Neural crest cell (in vitro differentiated cells): ENCODE measurements at regions not wholly inside any gene's neighbourhood (a gene's known extent, or its start where the extent isn't known, plus 50 kb on each side); places are given as distances from the start of the nearest gene placed in this dataset.
"Not testable (repeated sequence)": the region's sequence is repeated elsewhere in the genome, so short reads cannot be mapped to it uniquely, and the experiment has no call there.

Experiments used
- DNase-seq: peaks from one replicate; pipeline ENCODE4 v3.0.0; 2021; ENCODE audit warnings: low read depth, mixed read lengths, low spot score
- H3K27ac Mint-ChIP-seq: one replicate; pipeline ENCODE4 v1.8.0; 2021; ENCODE audit warnings: mild to moderate bottlenecking, mixed read lengths; ENCODE audit not compliant: unreplicated experiment
- H3K27me3 Mint-ChIP-seq: 2 replicates; pipeline ENCODE4 v1.8.0; 2021; ENCODE audit warnings: low read depth, mild to moderate bottlenecking, mixed read lengths
- H3K36me3 Mint-ChIP-seq: 2 replicates; pipeline ENCODE4 v1.8.0; 2021; ENCODE audit warnings: low read depth, mild to moderate bottlenecking, mixed read lengths
- H3K4me1 Mint-ChIP-seq: 2 replicates; pipeline ENCODE4 v1.8.0; 2021; ENCODE audit warnings: mixed read lengths
- H3K4me3 Mint-ChIP-seq: one replicate; pipeline ENCODE4 v1.8.0; 2021; ENCODE audit warnings: mild to moderate bottlenecking, mixed read lengths
- H3K9me3 Mint-ChIP-seq: 2 replicates; pipeline ENCODE4 v1.8.0; 2021; ENCODE audit warnings: mixed read lengths
- CTCF ChIP-seq: fragments of 200-600 bp; sonication (generic); conservative IDR thresholded peaks from 2 replicates; pipeline ENCODE4 v1.5.0; 2021; ENCODE audit warnings: antibody characterized with exemption, mild to moderate bottlenecking

- H3K4me1 Mint-ChIP-seq: no peaks in the 10 kb centered on the region
- peaks cover 24% of the 10 kb centered on the region for H3K36me3 Mint-ChIP-seq
- no peak overlapping the region for H3K4me3 Mint-ChIP-seq
- TF ChIP-seq CTCF: no peak
- no peak overlapping the region for H3K27ac Mint-ChIP-seq
- peaks cover 13% of the 10 kb centered on the region for H3K9me3 Mint-ChIP-seq
- no peak for DNase-seq
- H3K27me3 Mint-ChIP-seq: no peaks in the 10 kb centered on the region
These were observed 161.7 kb downstream of the SMARCA1 start for GRCh38 chrX:129361576-129361975.

- Mint-ChIP-seq H3K4me3 (no peak overlapping the region), H3K9me3 (peaks cover 16% of the 10 kb centered on the region), H3K4me1 (no peaks in the 10 kb centered on the region), H3K36me3 (peaks cover 27% of the 10 kb centered on the region), H3K27me3 (no peaks in the 10 kb centered on the region), H3K27ac (no peak overlapping the region)
- DNase-seq: peak; percentile 52
- TF ChIP-seq CTCF: peak; percentile 74
These were observed 163.1 kb downstream of the SMARCA1 start for GRCh38 chrX:129360175-129360574.

- DNase-seq: no peak
- Mint-ChIP-seq H3K27ac (no peak overlapping the region), H3K27me3 (no peaks in the 10 kb centered on the region), H3K4me3 (no peak overlapping the region), H3K4me1 (no peaks in the 10 kb centered on the region), H3K9me3 (peaks cover 15% of the 10 kb centered on the region), H3K36me3 (peaks cover 30% of the 10 kb centered on the region)
- no peak for TF ChIP-seq CTCF
These were observed 164.0 kb downstream of the SMARCA1 start for GRCh38 chrX:129359269-129359668.

- H3K9me3 Mint-ChIP-seq: peaks cover 18% of the 10 kb centered on the region
- not testable (repeated sequence) for DNase-seq, H3K27ac Mint-ChIP-seq, H3K27me3 Mint-ChIP-seq, H3K4me3 Mint-ChIP-seq, H3K4me1 Mint-ChIP-seq
- H3K36me3 Mint-ChIP-seq: peaks cover 40% of the 10 kb centered on the region
These were observed 165.9 kb downstream of the SMARCA1 start for GRCh38 chrX:129357428-129357827.

GRCh38 chrX:129347291-129347690 lies 176.0 kb downstream of the SMARCA1 start:
- H3K4me1 Mint-ChIP-seq: no peaks in the 10 kb centered on the region
- DNase-seq: no peak
- H3K9me3 Mint-ChIP-seq: peaks cover 12% of the 10 kb centered on the region
- no peak overlapping the region for H3K4me3 Mint-ChIP-seq
- H3K27ac Mint-ChIP-seq: no peak overlapping the region
- TF ChIP-seq CTCF: peak; percentile 41
- H3K27me3 Mint-ChIP-seq: no peaks in the 10 kb centered on the region
- peaks cover 40% of the 10 kb centered on the region for H3K36me3 Mint-ChIP-seq

- DNase-seq: no peak
- Mint-ChIP-seq H3K9me3 (peaks cover 12% of the 10 kb centered on the region), H3K4me1 (no peaks in the 10 kb centered on the region), H3K27me3 (no peaks in the 10 kb centered on the region), H3K36me3 (peaks cover 36% of the 10 kb centered on the region), H3K27ac (no peak overlapping the region), H3K4me3 (no peak overlapping the region)
- no peak for TF ChIP-seq CTCF
These were observed 176.7 kb downstream of the SMARCA1 start for GRCh38 chrX:129346574-129346973.

GRCh38 chrX:129337264-129337663 lies 186.0 kb downstream of the SMARCA1 start:
- H3K4me1 Mint-ChIP-seq: peaks cover 12% of the 10 kb centered on the region
- peak overlapping the region; percentile 94 for H3K4me3 Mint-ChIP-seq
- not testable (repeated sequence) for H3K27me3 Mint-ChIP-seq
- H3K27ac Mint-ChIP-seq: peak overlapping the region; percentile 98
- peak; percentile 22 for DNase-seq
- peaks cover 45% of the 10 kb centered on the region for H3K36me3 Mint-ChIP-seq
- H3K9me3 Mint-ChIP-seq: peaks cover 15% of the 10 kb centered on the region
